GM19438 (cell line): ENCODE measurements at regions not wholly inside any gene's neighbourhood (a gene's known extent, or its start where the extent isn't known, plus 50 kb on each side); places are given as distances from the start of the nearest gene placed in this dataset.
"Not testable (repeated sequence)": the region's sequence is repeated elsewhere in the genome, so short reads cannot be mapped to it uniquely, and the experiment has no call there.

ENCODE experiments used
- ATAC-seq: cut with Tn5 transposase; IDR thresholded peaks from one replicate; pipeline ENCODE4 v1.9.1; 2021; ENCODE audit warnings: low read depth; ENCODE audit not compliant: unreplicated experiment

DNA sequence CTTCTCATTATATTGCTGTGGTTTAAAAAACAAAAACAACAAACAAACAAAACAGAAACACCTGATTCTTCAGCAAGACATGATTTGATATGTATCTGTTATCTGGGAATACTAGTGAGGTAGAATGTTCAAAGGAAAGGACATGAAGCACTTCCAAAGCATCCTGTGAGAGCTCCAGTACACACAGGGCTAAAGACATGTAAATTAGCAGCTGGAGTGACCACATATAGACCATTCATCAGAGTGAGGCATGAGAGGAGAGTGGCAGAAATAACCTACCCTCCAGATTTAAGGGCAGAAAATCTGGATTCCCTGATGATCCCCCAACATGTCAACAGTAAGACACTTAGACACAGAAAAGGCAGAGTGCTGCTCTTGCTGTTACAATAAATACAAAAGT lies 260.5 kb upstream of the CHRM3 start:
- ATAC-seq, result no peak

DNA sequence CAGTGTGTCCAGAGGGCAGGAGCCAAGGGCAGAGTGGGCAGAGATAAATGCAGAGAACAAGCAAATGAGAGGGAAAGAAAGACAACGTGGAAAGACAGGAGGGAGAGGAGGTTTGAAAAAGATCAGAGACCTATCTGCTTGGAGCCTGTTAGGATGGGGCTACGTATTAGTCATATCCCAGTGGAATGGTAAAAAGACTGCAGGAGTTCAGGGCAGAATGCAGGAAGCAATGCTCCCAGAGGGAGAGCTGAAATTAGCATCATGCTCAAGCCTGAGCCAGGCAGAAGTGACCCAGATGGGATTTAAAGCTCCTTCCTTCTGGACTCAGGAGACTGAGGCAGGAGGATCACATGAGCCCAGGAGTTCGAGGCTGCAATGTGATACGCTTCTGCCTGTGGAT lies 261.3 kb upstream of the CHRM3 start:
- no peak for ATAC-seq

DNA sequence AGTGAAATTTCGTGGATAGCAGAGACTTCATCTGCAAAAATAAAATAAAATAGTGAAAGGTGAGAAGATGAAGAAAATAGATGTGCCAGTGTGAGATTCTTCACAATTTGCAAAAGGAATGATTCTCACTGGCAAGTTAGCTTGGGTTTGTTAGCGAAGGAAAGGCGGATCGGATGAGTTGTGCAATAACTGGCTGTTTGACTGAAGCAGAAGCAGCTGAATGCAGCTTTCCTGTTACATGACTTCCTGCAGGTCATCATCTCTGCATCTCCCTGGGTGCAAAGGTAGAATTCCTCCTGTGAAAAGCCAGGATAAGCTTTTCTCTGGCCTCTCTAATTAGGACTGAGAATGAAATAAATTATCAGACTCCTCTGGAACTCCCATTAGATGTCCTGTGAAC lies 263.1 kb upstream of the CHRM3 start:
- ATAC-seq, result no peak

GRCh38 chr1:239112101-239112935 lies 274.1 kb upstream of the CHRM3 start:
- no peak for ATAC-seq

- no peak for ATAC-seq
These were observed 278.7 kb upstream of the CHRM3 start for GRCh38 chr1:239107676-239108075.

- not testable (repeated sequence) for ATAC-seq
These were observed 279.7 kb upstream of the CHRM3 start for GRCh38 chr1:239106689-239107088.

GRCh38 chr1:239098400-239099037 lies 287.8 kb upstream of the CHRM3 start:
- ATAC-seq, result no peak

DNA sequence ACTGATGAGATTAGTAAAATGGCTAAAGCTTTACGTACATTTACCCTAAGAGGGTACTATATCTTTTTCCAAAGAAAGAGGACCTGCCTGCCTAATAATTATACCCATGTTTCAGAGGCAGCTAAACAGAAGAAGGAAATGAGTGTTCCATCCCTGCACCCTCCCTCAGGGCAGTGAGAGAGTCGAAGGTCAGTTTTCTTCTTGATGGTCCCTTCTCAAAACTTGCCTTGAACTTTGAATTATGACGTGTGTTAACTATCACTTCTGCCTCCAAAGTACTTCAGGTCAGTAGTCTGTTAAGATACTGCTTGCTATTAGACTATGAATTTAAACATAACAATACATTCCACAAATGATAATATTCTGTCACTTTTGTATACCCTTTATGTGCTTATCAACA lies 294.8 kb upstream of the CHRM3 start:
- ATAC-seq, result no peak

DNA sequence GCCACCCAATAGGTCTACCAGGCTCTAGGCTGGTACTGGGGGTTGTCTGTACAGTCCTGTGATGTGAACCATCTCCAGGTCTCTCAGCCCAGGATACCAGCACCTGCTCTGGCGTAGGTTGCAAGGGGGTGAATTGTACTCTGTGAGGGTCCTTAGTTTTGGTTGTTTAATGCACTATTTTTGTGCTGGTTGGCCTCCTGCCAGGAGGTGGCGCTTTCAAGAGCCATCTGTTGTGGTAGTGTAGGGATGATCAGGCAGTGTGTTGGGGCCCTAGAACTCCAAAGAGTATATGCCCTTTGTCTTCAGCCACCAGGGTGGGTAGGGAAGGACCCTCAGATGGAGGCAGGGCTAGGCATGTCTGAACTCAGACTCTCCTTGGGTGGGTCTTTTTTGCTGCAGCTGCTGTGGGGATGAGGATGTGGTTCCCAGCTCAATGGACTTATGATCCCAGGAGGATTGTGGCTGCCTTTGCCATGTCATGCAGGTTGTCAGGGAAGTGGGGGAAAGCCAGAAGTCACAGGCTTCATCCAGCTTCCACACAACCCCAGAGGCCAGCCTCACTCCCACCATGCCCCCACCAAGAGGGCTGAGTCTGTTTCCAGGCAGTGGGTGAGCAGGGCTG lies 301.8 kb upstream of the CHRM3 start:
- ATAC-seq, result no peak

DNA sequence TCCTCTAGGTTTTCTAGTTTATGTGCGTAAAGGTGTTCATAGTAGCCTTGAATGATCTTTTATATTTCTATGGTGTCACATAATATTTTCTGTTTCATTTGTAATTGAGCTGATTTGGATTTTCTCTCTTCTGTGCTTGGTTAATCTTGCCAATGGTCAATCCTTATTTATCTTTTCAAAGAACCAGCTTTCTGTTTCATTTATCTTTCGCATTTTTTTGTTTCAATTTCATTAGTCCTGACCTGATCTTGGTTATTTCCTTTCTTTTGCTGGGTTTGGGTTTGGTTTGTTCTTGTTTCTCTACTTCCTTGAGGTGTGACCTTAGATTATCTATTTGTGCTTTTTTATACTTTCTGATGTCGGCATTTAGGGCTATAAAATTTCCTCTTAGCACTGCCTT lies 304.4 kb upstream of the CHRM3 start:
- ATAC-seq, result not testable (repeated sequence)

- no peak for ATAC-seq
These were observed 318.9 kb upstream of the CHRM3 start for GRCh38 chr1:239067480-239067879.

DNA sequence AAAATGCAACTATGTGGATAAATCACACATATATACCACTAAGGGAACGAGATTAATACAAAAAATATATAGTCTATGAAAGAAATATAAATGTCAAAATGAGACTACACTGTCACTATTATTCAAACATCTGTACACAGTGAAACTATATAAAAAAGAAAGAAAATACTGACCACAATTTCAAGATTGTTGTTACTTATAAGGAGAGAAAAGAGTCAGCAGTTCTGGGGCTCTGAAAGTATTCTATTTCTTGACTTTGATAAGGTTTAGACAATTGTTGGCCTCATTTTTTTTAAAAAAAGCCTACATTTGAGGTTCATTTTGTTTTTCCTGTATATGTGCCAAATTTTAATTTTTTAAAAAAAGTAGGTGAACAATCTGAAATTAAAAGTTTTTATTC lies 319.3 kb upstream of the CHRM3 start:
- ATAC-seq, result no peak

DNA sequence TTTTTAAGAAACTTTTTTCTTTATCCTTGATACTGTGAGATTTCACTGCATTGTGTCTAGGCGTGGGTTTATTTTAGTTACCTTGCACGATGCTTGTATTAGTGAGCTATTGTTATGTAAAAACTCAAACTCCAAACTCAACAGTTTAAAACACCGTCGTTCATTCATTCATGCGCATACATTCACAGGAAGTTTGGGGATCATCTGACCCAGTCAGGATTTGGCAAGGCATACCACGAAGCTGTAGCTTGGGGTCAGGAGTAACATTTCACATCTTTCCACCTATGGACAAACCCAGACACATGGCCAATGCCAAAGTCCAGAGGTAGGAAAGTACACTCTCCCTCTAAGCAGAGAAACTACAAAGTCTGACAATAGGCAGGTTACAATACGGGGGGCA lies 324.6 kb upstream of the CHRM3 start:
- no peak for ATAC-seq

DNA sequence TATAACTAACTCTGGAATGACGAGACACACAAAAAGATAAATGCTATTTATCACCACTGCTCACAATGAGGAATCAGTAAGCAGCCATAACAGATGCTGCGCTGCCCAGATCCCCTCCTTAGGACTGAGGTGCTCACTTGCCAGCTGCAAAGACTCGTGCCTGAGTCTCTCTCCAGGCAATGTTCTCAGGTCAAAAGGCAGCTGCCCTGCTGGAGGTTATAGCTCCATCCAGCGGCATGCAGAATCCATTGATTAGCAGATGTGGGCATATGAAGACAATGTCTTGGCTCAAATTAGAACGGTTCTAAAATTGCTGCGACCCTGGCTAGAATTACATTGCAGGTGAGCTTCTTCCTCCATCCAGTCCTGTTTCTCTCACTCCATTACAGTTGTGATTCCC lies 328.2 kb upstream of the CHRM3 start:
- no peak for ATAC-seq

DNA sequence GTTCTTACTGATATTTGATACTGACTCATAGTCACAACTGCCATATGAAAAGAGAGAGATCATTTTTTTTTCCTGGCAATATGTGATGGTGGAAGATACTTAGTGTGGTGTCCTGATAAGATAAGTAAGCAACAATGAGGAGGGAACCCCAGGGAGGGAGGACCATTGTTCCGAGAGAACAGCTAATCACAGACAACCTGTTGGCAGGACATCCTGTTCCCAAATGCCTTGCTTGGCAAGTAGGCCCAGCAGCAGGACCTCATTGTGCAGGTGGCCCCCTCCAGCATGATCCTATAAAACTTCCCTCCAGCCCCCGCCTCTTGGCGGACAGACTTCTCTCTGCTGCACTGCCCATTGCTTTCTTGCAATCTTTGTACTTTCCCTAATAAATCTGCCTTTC lies 329.4 kb upstream of the CHRM3 start:
- ATAC-seq, result no peak

DNA sequence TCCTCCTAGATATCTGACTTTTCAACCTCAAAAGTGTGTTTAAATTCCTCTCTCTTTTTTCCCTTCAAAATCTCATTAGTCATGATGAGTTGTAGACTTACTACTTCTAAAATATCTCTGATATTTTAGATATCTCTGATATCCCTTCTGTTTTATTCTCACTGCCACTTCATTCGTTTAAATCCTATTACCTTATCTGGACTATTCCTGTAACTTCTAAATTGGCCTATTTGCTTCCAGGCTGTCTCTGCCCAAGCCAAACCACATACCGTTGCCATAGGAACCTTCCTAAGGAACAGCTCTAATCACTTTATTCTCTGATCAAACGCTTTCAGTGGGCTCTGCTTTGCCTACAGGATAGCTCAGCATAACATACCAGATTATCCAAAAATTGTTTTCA lies 333.1 kb upstream of the CHRM3 start:
- no peak for ATAC-seq

- no peak for ATAC-seq
These were observed 336.8 kb upstream of the CHRM3 start for GRCh38 chr1:239049571-239049970.

DNA sequence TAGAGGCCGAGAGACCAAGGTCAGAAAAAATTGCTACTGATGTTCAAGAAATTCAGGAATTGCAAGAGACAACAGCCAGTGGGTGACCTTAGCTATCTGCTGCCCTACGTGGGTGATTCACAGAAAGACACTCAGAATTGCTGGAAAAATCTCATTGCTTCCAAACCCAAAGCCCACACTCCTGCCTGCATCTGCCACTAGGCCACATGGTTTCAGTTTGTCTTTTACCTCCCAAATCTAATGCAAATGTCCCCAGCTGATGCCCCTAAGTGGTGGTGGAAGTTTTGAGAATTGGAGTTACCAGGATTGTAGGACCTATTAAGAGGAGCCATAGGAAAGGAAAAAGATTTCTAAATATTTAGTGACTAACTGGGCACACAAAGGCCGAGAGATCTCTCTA lies 341.5 kb upstream of the CHRM3 start:
- no peak for ATAC-seq

GRCh38 chr1:239040523-239040922 lies 345.8 kb upstream of the CHRM3 start:
- ATAC-seq, result no peak

GRCh38 chr1:239031310-239031709 lies 355.1 kb upstream of the CHRM3 start:
- no peak for ATAC-seq

DNA sequence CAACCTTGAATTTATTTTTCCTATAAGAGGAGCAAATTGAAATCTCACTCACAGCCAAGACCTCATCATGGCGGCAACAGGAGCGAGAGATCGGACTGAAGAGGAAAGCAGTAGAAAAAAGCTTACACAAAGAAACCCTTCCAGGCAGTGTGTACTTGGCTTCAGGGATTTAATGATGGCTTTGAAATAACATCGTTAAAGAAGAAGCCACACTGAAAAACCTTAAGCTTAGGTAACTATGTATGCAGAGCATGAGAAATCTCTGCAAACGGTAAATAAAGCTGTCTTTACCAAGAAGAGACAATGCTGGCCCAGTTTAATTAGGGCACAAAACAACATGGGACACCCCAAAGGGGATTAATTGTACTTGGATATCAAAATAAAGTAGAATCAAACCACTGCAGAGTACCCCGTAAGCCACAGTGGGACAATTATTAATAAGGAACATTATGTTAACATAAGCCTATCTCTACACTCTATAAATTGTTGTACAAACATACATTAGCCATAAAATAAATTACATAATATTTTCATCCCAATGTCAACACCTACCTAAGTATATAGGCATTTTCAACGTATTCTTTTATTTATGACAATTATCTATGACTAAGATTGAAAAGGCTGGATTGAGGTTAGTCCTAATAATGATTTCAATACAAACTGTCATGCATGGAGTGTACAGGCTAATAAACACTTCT lies 360.2 kb upstream of the CHRM3 start:
- no peak for ATAC-seq
